Activated CD4-positive, alpha-beta memory T cell treated with anti-CD3 and anti-CD28 coated beads for 36 hours (primary cell): ENCODE measurements at regions not wholly inside any gene's neighbourhood (a gene's known extent, or its start where the extent isn't known, plus 50 kb on each side); places are given as distances from the start of the nearest gene placed in this dataset.

Source experiments
- CTCF ChIA-PET: fragments of 350-600 bp; sonication (Branson Sonifier 250); formaldehyde crosslinking; loops from one replicate; lab custom pipeline; 2021; ENCODE audit warnings: antibody characterized with exemption, inconsistent platforms; lab: Charles Lee
- POLR2A ChIA-PET: fragments of 350-600 bp; sonication (Branson Sonifier 250); formaldehyde crosslinking; loops from one replicate; lab custom pipeline; 2021; ENCODE audit warnings: antibody characterized with exemption; lab: Charles Lee
- DNase-seq: peaks from one replicate; pipeline ENCODE4 v3.0.0-alpha.2; 2020
- H3K27ac Mint-ChIP-seq: one replicate; pipeline ENCODE4 v1.8.0; 2021; ENCODE audit warnings: mixed read lengths
- H3K27me3 Mint-ChIP-seq: one replicate; pipeline ENCODE4 v1.8.0; 2021; ENCODE audit warnings: mixed read lengths
- H3K36me3 Mint-ChIP-seq: one replicate; pipeline ENCODE4 v1.8.0; 2021; ENCODE audit warnings: mixed read lengths
- H3K4me1 Mint-ChIP-seq: one replicate; pipeline ENCODE4 v1.8.0; 2021; ENCODE audit warnings: low read depth, mixed read lengths
- H3K4me3 Mint-ChIP-seq: one replicate; pipeline ENCODE4 v1.8.0; 2021; ENCODE audit warnings: mild to moderate bottlenecking, mixed read lengths
- H3K9me3 Mint-ChIP-seq: one replicate; pipeline ENCODE4 v1.8.0; 2021; ENCODE audit warnings: mixed read lengths
- intact Hi-C: fragments of 100-400 bp; cut with micrococcal nuclease; formaldehyde crosslinking; loops from one replicate; pipeline ENCODE4 v1.15.1; 2023

DNA sequence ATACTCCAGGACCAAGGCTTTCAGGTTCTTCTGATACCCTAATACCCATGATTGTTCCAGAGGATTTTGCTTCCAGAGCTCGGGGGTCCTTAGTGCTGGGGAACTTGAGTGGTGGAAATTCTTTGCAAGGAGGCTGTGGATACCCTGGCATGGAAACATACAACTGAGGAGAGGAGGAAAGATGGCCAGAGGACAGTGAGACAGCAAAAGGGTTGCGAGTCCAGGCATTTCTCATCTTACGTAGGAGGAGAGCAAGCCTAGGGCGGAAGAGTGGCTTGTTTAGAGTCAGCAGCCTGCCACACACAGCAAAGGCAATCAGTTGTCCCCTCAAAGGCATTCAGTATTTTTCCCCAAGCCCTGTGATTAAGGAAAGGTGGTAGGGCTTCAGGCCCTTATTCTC, 73.5 kb downstream of the ADM start:
- H3K4me3 Mint-ChIP-seq: no peak overlapping the region
- ChIA-PET CTCF (interaction anchor here (1.1 to 2.1 kb wide), 2 partner anchors 12 to 276 kb away, joined by 3 to 10 read pairs; no protein-coding TSS in a partner anchor), POLR2A (no interaction called here)
- no peak for DNase-seq
- H3K27ac Mint-ChIP-seq: no peak overlapping the region
- peaks cover 11% of the 10 kb centered on the region for H3K27me3 Mint-ChIP-seq
- intact Hi-C loops: no loop called here
- H3K4me1 Mint-ChIP-seq: no peaks in the 10 kb centered on the region
- no peaks in the 10 kb centered on the region for H3K36me3 Mint-ChIP-seq
- H3K9me3 Mint-ChIP-seq: no peaks in the 10 kb centered on the region

DNA sequence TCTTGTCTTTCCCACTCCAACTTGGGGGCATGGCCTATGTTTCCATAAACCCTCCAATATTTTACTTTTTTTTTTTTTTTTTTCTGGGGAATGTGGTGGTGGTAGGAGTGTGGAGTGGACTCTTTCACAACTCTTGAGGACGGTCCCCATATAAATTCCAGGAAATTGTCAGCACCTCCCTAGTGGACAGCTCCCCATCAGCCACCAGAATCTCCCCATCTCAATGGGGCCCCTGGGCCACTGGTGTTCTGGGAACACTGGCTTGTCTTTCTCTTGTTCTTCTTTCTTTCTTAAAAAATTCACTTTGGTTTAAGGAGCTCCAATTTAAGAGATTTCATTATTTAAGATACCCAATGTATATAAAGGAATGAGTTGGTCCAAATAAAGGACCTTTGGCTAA, 74.1 kb downstream of the ADM start:
- CTCF ChIA-PET: interaction anchor here (2.1 kb wide), 1 partner anchor 13 kb away, joined by 10 read pairs; no protein-coding TSS in a partner anchor
- intact Hi-C loops: no loop called here
- POLR2A ChIA-PET: no interaction called here
- H3K4me1 Mint-ChIP-seq: no peaks in the 10 kb centered on the region
- no peaks in the 10 kb centered on the region for H3K36me3 Mint-ChIP-seq
- H3K4me3 Mint-ChIP-seq: no peak overlapping the region
- no peak for DNase-seq
- H3K9me3 Mint-ChIP-seq: no peaks in the 10 kb centered on the region
- H3K27ac Mint-ChIP-seq: no peak overlapping the region
- peaks cover 11% of the 10 kb centered on the region for H3K27me3 Mint-ChIP-seq

- CTCF ChIA-PET: interaction anchor here (2.1 kb wide), 1 partner anchor 13 kb away, joined by 10 read pairs; no protein-coding TSS in a partner anchor
- Mint-ChIP-seq H3K36me3 (no peaks in the 10 kb centered on the region), H3K9me3 (no peaks in the 10 kb centered on the region), H3K27ac (no peak overlapping the region), H3K27me3 (peaks cover 11% of the 10 kb centered on the region), H3K4me1 (no peaks in the 10 kb centered on the region), H3K4me3 (no peak overlapping the region)
- POLR2A ChIA-PET: no interaction called here
- no peak for DNase-seq
- intact Hi-C loops: no loop called here
These were observed 74.6 kb downstream of the ADM start for GRCh38 chr11:10379426-10379825.

DNA sequence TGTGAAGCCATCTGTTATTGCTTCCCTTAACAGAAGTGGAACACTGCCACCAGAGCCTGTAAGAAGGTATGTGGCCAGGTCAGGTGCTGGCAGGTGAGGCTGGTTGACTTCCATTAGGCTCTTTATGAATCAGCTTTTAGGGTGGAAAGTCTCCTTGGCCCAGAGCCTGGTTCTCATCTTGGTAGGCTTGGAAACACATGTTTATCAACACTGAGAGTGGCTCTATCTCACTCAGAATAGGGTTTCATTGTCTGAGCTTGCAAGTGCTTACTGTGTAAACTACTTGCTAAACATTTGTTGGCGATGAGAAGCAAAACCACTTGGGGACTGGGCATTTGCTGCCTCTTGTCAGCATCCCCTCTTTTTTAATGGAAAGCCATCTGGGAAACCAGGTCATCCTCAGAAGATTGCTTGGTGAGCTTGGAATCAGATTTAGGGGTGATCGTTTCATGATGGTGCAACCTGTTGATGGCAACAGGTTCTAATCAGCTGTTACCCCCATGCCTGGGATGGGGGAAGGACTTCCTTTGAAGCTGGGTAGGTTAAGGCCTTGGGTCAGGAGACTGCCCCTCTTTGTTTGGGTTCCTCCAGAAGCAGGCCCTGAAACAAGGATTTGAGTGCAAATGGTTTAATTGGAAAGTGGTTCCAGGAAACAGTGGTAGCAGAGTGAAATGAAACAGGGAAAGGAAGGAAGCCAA, 75.0 kb upstream of the AMPD3 start:
- intact Hi-C loops: no loop called here
- Mint-ChIP-seq H3K9me3 (no peaks in the 10 kb centered on the region), H3K27ac (no peak overlapping the region), H3K4me1 (no peaks in the 10 kb centered on the region), H3K27me3 (peaks cover 11% of the 10 kb centered on the region), H3K36me3 (no peaks in the 10 kb centered on the region), H3K4me3 (no peak overlapping the region)
- ChIA-PET POLR2A (no interaction called here), CTCF (no interaction called here)
- no peak for DNase-seq

DNA sequence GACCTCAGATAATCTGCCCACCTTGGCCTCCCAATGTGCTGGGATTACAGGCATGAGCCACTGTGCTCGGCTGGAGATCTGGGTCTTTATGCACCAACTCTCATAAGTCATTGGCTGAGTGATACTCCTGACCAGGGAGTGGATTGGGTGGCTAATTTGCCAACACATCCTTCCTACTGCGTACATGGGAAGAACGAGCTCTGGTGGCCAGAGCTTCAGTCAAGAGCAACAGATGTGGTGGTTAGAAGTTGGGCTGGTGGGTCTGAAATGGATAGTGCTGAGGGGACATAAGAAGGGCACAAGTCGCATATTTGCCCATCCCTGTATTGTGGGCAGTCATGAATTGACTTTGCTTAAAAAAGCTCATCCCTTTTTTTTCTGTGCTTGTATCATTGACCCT, 74.1 kb upstream of the AMPD3 start:
- H3K36me3 Mint-ChIP-seq: no peaks in the 10 kb centered on the region
- H3K9me3 Mint-ChIP-seq: no peaks in the 10 kb centered on the region
- H3K4me3 Mint-ChIP-seq: no peak overlapping the region
- H3K27me3 Mint-ChIP-seq: peaks cover 11% of the 10 kb centered on the region
- no peak overlapping the region for H3K27ac Mint-ChIP-seq
- intact Hi-C loops: no loop called here
- no peak for DNase-seq
- CTCF ChIA-PET: no interaction called here
- POLR2A ChIA-PET: no interaction called here
- H3K4me1 Mint-ChIP-seq: no peaks in the 10 kb centered on the region

- DNase-seq: no peak
- Mint-ChIP-seq H3K4me3 (no peak overlapping the region), H3K4me1 (no peaks in the 10 kb centered on the region), H3K27ac (no peak overlapping the region), H3K27me3 (peaks cover 17% of the 10 kb centered on the region), H3K9me3 (no peaks in the 10 kb centered on the region), H3K36me3 (no peaks in the 10 kb centered on the region)
- ChIA-PET CTCF (no interaction called here), POLR2A (no interaction called here)
- intact Hi-C loops: no loop called here
These were observed 73.3 kb upstream of the AMPD3 start for GRCh38 chr11:10381736-10382135.

GRCh38 chr11:10382518-10382917, 72.5 kb upstream of the AMPD3 start:
- DNase-seq: peak; percentile 23
- Mint-ChIP-seq H3K4me1 (no peaks in the 10 kb centered on the region), H3K4me3 (no peak overlapping the region), H3K27me3 (peaks cover 21% of the 10 kb centered on the region), H3K36me3 (no peaks in the 10 kb centered on the region), H3K9me3 (no peaks in the 10 kb centered on the region), H3K27ac (no peak overlapping the region)
- intact Hi-C loops: no loop called here
- ChIA-PET POLR2A (no interaction called here), CTCF (interaction anchor here (0.7 kb wide), 1 partner anchor 16 kb away, joined by 3 read pairs; no protein-coding TSS in a partner anchor)

GRCh38 chr11:10385696-10386095, 69.4 kb upstream of the AMPD3 start:
- no peak overlapping the region for H3K27ac Mint-ChIP-seq

DNA sequence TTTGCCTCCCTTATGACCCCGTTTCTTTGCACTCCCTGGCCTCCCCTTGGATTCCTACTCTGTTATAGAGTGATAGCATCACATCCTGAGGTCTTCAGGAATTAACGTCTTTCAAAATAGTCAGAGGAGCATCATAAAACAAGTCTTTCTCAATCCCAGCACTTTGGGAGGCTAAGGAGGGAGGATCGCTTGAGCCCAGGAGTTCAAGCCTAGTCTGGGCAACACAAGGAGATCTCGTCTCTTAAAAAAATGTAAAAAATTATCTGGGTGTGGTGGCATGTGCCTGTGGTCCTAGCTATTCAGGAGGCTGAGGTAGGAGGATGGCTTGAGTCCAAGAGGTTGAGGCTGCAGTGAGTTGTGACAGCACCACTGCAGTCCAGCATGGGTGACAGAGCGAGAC, 68.7 kb upstream of the AMPD3 start:
- Mint-ChIP-seq H3K4me3 (no peak overlapping the region), H3K4me1 (no peaks in the 10 kb centered on the region), H3K27me3 (peaks cover 32% of the 10 kb centered on the region), H3K27ac (no peak overlapping the region), H3K9me3 (no peaks in the 10 kb centered on the region), H3K36me3 (no peaks in the 10 kb centered on the region)
- DNase-seq: no peak
- POLR2A ChIA-PET: no interaction called here
- CTCF ChIA-PET: no interaction called here
- intact Hi-C loops: no loop called here

More at GRCh38 chr11:10385696-10386095, 69.4 kb upstream of the AMPD3 start:
- no peak overlapping the region for H3K4me3 Mint-ChIP-seq
- POLR2A ChIA-PET: no interaction called here
- CTCF ChIA-PET: no interaction called here
- H3K4me1 Mint-ChIP-seq: no peaks in the 10 kb centered on the region
- no peaks in the 10 kb centered on the region for H3K36me3 Mint-ChIP-seq
- DNase-seq: no peak
- no peaks in the 10 kb centered on the region for H3K9me3 Mint-ChIP-seq
- H3K27me3 Mint-ChIP-seq: peaks cover 30% of the 10 kb centered on the region
- intact Hi-C loops: no loop called here

- ChIA-PET CTCF (no interaction called here), POLR2A (no interaction called here)
- no peaks in the 10 kb centered on the region for H3K36me3 Mint-ChIP-seq
- H3K27ac Mint-ChIP-seq: no peak overlapping the region
- H3K4me3 Mint-ChIP-seq: no peak overlapping the region
- DNase-seq: no peak
- no peaks in the 10 kb centered on the region for H3K9me3 Mint-ChIP-seq
- no peaks in the 10 kb centered on the region for H3K4me1 Mint-ChIP-seq
- intact Hi-C loops: no loop called here
- H3K27me3 Mint-ChIP-seq: peaks cover 32% of the 10 kb centered on the region
These were observed 68.2 kb upstream of the AMPD3 start for GRCh38 chr11:10386861-10387205.

DNA sequence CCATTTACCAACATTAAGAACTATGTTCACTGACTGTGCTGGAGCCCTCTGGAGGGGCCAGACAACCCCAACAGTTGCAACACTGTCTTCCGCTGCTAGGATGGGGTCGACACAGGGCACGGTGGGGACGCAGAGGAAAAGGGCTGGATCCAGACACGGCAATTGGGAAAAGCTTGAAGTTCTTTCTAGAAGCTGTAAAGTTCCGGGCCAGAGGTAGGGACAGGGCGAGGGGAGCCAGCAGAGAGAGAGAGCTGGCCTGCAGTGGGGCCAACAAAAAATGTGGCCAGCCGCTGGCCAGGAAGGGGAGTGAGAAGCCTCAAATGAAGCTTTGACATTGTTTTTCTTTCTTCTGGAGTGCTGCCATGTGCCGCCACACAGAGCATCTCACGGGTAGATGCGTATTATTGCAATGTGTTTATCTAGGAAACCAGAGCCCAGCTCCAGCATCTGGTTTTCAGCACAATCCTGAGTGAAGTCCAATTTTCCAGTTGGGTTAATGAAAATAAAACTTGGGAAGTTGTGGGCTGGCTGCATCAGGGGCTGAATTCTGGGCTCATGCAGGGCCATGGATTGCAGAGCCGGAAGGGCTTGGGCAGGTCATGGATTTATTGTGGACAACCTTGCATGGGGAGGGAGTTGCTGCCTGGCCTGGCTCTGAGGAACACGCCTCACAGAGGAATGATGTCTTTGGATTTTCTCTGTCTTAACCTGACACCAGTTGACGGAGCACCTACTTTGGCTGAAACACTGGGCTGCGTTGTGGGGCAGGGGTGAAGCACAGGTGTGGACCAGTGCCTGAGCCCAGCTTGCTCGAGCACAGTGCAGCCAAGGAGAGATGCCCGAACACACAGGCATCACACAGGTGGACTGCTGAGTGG, 67.6 kb upstream of the AMPD3 start:
- Mint-ChIP-seq H3K4me3 (no peak overlapping the region), H3K4me1 (no peaks in the 10 kb centered on the region), H3K36me3 (no peaks in the 10 kb centered on the region), H3K27me3 (peaks cover 31% of the 10 kb centered on the region), H3K9me3 (no peaks in the 10 kb centered on the region), H3K27ac (no peak overlapping the region)
- intact Hi-C loops: no loop called here
- DNase-seq: no peak
- ChIA-PET CTCF (no interaction called here), POLR2A (no interaction called here)

DNA sequence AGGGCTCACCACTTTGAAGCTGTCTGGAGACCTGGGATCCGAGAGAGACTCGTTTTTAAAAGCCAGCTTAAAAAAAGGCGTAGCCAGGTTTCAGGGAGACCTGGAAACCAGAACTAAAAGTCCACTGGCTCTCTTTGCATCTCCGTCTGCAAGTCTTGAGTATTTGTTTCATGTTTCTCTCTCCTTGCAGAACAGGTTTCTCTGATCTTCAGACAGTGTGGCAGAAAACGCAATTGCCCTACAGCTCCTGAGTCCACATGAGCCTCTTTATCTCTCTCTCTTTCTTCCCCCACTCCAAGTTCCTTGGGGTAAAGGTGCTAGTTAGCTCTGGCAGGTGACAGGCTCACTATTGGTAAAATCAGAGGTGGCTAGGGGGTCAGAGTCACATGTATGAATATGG, 67.0 kb upstream of the AMPD3 start:
- intact Hi-C loops: no loop called here
- Mint-ChIP-seq H3K27me3 (peaks cover 29% of the 10 kb centered on the region), H3K4me3 (no peak overlapping the region), H3K4me1 (no peaks in the 10 kb centered on the region), H3K36me3 (no peaks in the 10 kb centered on the region), H3K27ac (no peak overlapping the region), H3K9me3 (no peaks in the 10 kb centered on the region)
- POLR2A ChIA-PET: no interaction called here
- CTCF ChIA-PET: no interaction called here
- DNase-seq: no peak
